ENCODE measurements at regions not wholly inside any gene's neighbourhood (a gene's known extent, or its start where the extent isn't known, plus 50 kb on each side); places are given as distances from the start of the nearest gene placed in this dataset.
"Not testable (repeated sequence)": the region's sequence is repeated elsewhere in the genome, so short reads cannot be mapped to it uniquely, and the experiment has no call there.

- intact Hi-C loops (cut with DNase I): no loop called here
- DNase-seq: peak in 1 of 10 donors; percentile 52
These were observed 169.1 kb downstream of the ERMARD start for GRCh38 chr6:169920359-169921020.

- peak in 1 of 10 donors; percentile 66 for DNase-seq
- intact Hi-C loops (cut with DNase I): no loop called here
These were observed 167.6 kb downstream of the ERMARD start for GRCh38 chr6:169918954-169919549.

- peak in 1 of 10 donors; percentile 27 for DNase-seq
- intact Hi-C loops (cut with DNase I): no loop called here
These were observed 167.0 kb downstream of the ERMARD start for GRCh38 chr6:169918239-169918953.

GRCh38 chr6:169917153-169917552 is 165.7 kb downstream of the ERMARD start:
- intact Hi-C loops (cut with DNase I): no loop called here
- no peak for DNase-seq

GRCh38 chr6:169915769-169916550 is 164.5 kb downstream of the ERMARD start:
- intact Hi-C loops (cut with DNase I): no loop called here
- peak in 1 of 10 donors; percentile 70 for DNase-seq

- intact Hi-C loops (cut with DNase I); DNase-seq: not testable (repeated sequence)
These were observed 162.3 kb downstream of the ERMARD start for GRCh38 chr6:169913745-169914144.

GRCh38 chr6:169913096-169913638 is 161.7 kb downstream of the ERMARD start:
- intact Hi-C loops (cut with DNase I): no loop called here
- DNase-seq: peak in 1 of 10 donors; percentile 70

GRCh38 chr6:169912266-169913095 is 161.1 kb downstream of the ERMARD start:
- peak in 2 of 10 donors; percentile 57 to 63 for DNase-seq
- intact Hi-C loops (cut with DNase I): no loop called here

- intact Hi-C loops (cut with DNase I): no loop called here
- DNase-seq: peak in 1 of 10 donors; percentile 76
These were observed 160.1 kb downstream of the ERMARD start for GRCh38 chr6:169911264-169912263.

- intact Hi-C loops (cut with DNase I): no loop called here
These were observed 157.7 kb downstream of the ERMARD start for GRCh38 chr6:169909113-169909512.

GRCh38 chr6:169908403-169908933 is 157.0 kb downstream of the ERMARD start:
- peak in 2 of 10 donors; percentile 52 to 53 for DNase-seq
- intact Hi-C loops (cut with DNase I): no loop called here

More at GRCh38 chr6:169909113-169909512, 157.7 kb downstream of the ERMARD start:
- no peak for DNase-seq

GRCh38 chr6:169907419-169908115 is 156.1 kb downstream of the ERMARD start:
- intact Hi-C loops (cut with DNase I): no loop called here
- DNase-seq: peak in 1 of 10 donors; percentile 72

- intact Hi-C loops (cut with DNase I): no loop called here
- DNase-seq: peak in 1 of 10 donors; percentile 64
These were observed 155.4 kb downstream of the ERMARD start for GRCh38 chr6:169906688-169907418.

- intact Hi-C loops (cut with DNase I): no loop called here
- peak in 2 of 10 donors; percentile 60 to 67 for DNase-seq
These were observed 154.7 kb downstream of the ERMARD start for GRCh38 chr6:169906004-169906687.

GRCh38 chr6:169905041-169905807 is 153.8 kb downstream of the ERMARD start:
- intact Hi-C loops (cut with DNase I): no loop called here
- peak in 2 of 10 donors; percentile 74 for DNase-seq

All from posterior cingulate gyrus (tissue), 11 donors.